ENCODE measurements at regions not wholly inside any gene's neighbourhood (a gene's known extent, or its start where the extent isn't known, plus 50 kb on each side); places are given as distances from the start of the nearest gene placed in this dataset.

DNA sequence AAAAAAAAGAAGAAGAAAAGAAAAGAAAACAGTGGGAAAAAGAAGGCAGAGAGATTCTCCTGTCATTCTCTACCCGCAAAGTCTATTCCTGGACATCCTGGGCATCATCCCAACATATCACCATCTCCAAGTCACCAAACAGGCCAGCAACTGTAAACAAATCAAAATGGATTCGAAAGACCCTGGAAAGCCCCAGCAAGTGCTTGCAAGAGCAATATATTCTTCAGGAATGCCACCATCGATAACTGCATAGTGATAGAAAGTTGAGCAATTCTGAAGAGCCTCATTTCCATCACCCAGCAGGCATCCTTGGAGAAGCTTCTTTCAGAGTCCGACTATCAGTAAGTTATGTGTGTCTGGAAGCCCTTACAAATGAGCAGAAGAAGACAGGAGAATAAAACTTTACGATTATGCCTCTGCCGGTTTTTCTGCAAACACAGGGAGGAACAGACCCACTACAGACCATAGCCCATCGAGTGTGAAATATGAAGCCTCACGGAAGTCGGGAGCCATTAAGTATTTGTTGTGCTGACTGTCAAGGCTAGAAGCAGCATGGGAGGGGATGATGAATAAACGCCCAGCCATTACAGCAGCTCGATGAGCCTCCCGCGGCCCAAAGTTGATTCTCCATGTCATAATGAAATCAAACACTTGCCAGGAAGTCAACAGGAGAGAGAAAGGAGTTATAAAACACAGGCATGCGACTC, 64.5 kb upstream of the SEC14L1 start:
- DNase-seq (ENCODE audit: low read depth), result no peak
- no peak overlapping the region for H3K4me3 ChIP-seq (ENCODE audit: low read depth, low read length)
- TF ChIP-seq, protein P1, sequence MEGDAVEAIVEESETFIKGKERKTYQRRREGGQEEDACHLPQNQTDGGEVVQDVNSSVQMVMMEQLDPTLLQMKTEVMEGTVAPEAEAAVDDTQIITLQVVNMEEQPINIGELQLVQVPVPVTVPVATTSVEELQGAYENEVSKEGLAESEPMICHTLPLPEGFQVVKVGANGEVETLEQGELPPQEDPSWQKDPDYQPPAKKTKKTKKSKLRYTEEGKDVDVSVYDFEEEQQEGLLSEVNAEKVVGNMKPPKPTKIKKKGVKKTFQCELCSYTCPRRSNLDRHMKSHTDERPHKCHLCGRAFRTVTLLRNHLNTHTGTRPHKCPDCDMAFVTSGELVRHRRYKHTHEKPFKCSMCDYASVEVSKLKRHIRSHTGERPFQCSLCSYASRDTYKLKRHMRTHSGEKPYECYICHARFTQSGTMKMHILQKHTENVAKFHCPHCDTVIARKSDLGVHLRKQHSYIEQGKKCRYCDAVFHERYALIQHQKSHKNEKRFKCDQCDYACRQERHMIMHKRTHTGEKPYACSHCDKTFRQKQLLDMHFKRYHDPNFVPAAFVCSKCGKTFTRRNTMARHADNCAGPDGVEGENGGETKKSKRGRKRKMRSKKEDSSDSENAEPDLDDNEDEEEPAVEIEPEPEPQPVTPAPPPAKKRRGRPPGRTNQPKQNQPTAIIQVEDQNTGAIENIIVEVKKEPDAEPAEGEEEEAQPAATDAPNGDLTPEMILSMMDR (IDR thresholded peaks at IDR 0.05; ENCODE audit: insufficient read depth, low read length), result no peak

DNA sequence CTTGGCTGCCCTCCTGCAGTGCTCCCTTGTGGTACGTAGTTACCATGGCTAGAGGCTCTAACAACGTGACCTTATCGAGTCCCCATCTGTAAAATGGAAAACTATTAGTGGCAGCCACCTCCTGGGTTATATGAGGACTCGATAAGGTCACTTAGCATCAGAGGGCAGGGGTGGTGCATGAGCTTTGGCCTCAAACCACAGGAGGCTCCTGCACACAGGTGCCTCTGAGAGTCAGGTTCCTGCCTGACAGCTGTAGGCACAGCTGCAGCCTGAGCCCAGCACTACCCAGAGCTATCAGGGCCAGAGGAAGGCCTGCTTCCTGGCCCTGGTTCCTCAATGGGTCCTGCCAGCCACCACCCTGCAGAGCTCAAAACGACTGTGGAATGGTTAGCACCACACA, 57.2 kb upstream of the SEC14L1 start:
- DNase-seq (ENCODE audit: low read depth), result no peak
- H3K4me3 ChIP-seq (ENCODE audit: low read depth, low read length), result no peak overlapping the region
- TF ChIP-seq, protein P1 (IDR thresholded peaks at IDR 0.05; ENCODE audit: insufficient read depth, low read length), result no peak

DNA sequence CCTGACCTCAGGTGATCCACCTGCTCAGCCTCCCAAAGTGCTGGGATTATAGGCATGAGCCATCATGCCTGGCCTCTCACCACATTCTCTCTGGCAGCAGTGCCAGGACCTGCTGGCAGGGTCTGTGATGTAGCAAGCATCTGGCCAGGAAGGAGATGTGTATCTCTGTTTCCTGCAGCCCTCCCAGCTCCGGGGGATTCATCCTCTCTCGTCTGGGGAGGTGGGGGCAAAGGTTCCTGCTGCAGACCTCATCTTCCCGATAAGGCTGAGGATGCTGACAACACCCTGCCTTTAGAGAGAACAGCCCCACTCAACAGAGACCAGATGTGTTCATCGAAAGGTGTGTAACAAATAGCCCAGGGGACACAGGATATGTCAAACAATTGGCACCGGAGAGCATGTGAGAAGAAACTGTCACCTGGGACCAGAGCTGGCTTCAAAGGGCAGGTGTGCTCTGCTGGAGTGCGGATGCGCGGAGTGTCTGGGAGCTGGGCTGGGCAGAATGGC, 54.8 kb upstream of the SEC14L1 start:
- TF ChIP-seq, protein P1 (IDR thresholded peaks at IDR 0.05; ENCODE audit: insufficient read depth, low read length), result no peak
- DNase-seq (ENCODE audit: low read depth), result no peak
- no peak overlapping the region for H3K4me3 ChIP-seq (ENCODE audit: low read depth, low read length)

DNA sequence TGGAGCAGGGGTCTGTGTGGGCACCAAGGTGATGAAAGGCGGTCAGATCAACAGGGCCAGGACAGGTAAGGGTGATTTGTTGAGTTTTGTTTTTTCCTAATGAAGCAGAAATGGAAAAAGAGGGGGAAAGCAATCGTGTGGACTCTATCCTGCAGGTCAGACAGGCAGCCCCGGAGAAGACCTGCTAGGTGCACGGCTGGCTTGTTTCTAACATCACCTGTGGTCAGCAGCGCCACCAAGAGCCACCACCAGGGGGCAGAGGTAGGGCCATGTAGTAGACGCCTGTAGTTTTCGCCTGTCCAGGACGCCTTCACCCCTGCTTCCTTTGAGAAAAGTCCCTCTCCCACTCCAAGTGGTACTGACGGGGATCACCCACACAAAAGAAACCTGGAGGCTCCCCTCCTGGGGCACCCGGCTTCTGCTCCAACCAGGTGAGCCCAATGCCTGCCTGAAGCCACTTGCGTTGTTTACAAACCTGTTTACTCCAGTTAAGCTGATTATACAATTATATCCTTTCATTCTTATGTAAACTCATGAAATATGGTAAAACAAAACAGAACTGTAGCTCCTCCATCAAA, 54.2 kb upstream of the SEC14L1 start:
- H3K4me3 ChIP-seq (ENCODE audit: low read depth, low read length), result no peak overlapping the region
- TF ChIP-seq, protein P1 (IDR thresholded peaks at IDR 0.05; ENCODE audit: insufficient read depth, low read length), result peak; percentile 92
- DNase-seq (ENCODE audit: low read depth), result peak; percentile 83

DNA sequence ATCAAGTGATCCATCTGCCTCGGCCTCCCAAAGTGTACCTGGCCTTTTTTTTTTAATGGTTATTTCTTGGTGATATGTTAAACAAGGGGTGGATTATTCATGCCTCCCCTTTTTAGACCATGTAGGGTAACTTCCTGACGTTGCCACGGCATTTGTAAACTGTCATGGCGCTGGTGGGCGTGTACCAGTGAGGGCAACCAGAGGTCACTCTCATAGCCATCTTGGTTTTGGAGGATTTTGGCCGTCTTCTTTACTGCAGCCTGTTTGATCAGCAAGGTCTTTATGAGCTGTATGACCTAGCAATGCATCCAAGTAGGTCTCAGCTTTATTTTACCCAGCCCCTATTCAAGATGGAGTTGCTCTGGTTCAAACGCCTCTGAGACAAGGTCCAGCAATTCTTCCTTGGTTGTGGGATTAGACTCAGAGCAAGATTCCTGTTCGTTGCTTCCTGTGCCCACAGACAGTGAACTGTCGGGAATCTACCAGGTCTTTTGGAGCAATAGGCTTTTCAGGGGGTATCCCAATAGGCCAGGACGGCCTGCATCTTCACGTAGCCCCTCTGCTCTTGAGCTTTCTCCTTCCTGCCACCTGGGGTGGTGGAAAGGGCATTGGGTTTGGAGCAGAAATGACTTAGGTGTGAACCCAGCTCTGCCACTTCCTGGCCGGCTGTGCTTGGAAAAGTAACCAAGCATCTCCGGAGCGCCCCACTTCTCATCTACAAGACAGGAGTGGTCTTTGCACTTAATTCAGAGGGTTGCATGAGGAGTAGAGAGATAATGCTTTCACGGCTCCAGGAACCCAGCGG, 52.9 kb upstream of the SEC14L1 start:
- TF ChIP-seq, protein P1 (IDR thresholded peaks at IDR 0.05; ENCODE audit: insufficient read depth, low read length), result no peak
- peak overlapping the region; percentile 79 for H3K4me3 ChIP-seq (ENCODE audit: low read depth, low read length)
- DNase-seq (ENCODE audit: low read depth), result no peak

DNA sequence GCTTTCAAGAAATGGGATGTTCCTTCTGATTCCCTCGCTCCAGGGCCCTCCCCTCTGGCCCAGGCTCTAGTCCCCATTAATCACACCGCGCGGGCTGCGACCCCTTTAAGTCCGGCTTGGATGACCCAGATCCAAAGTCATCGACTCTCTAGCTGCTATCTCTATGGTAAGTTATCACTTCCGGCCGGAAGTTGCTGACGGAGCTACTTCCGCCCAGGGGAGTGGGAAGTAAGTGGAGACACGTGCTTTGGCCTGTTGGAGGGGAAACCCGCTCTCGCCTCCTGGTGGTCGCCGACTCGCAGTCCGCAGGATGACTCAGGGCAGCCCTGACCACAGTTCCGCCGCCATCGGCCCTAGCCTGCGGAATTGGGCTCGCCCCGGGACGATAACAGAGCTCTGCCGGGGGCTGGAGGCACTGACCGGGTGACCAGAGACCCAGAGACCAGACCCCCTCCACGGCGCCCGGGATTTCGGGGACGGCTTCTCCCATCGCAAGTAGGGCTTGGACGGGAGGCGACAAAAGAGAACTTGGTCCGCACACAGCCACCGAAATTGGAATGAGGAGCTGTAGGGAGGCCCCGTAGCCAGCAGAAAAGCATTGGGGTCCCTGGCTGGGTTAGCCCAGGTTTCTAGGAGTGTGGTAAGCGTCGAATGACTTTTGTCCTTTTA, 52.2 kb upstream of the SEC14L1 start:
- DNase-seq (ENCODE audit: low read depth), result peak; percentile 98
- TF ChIP-seq, protein P1 (IDR thresholded peaks at IDR 0.05; ENCODE audit: insufficient read depth, low read length), result peak; percentile 77
- peak overlapping the region; percentile 79 for H3K4me3 ChIP-seq (ENCODE audit: low read depth, low read length)

All from fibroblast of the aortic adventitia (primary cell).